ENCODE measurements at regions not wholly inside any gene's neighbourhood (a gene's known extent, or its start where the extent isn't known, plus 50 kb on each side); places are given as distances from the start of the nearest gene placed in this dataset.

DNA sequence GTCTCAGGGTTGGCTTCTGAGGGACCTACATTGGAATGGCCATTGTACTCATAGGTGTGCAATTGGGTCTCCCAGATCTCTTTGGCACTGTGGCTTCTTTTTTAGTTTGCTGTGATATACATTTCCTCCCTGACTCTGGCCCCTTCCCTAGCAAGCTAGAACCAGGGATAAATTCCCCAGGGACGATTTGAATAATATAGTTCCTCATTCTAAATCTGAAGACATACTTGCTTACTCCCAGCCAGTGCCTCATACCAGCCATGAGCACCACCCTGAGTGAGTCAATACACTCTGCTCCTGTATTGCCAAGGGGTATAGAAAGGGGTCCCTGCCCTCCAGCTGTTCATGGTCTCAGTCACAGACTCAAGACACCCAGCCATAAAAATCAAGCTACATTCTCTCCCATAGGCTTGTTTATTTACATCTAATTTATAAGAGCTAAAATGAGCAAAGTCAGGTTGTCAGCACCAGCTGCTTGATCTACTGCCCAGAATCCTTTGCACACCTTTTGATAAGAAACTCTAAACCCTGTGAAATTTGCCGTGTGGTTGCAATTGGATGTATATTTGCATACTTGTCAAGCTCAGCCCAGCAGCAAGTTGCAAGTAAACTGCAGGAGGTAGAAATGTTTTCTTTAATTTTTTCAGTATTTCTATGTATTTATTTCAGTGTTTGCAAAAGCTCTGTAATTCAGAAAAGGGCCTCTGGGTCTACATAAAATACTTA lies 219.9 kb upstream of the IRX1 start:
- TF ChIP-seq, protein P1, sequence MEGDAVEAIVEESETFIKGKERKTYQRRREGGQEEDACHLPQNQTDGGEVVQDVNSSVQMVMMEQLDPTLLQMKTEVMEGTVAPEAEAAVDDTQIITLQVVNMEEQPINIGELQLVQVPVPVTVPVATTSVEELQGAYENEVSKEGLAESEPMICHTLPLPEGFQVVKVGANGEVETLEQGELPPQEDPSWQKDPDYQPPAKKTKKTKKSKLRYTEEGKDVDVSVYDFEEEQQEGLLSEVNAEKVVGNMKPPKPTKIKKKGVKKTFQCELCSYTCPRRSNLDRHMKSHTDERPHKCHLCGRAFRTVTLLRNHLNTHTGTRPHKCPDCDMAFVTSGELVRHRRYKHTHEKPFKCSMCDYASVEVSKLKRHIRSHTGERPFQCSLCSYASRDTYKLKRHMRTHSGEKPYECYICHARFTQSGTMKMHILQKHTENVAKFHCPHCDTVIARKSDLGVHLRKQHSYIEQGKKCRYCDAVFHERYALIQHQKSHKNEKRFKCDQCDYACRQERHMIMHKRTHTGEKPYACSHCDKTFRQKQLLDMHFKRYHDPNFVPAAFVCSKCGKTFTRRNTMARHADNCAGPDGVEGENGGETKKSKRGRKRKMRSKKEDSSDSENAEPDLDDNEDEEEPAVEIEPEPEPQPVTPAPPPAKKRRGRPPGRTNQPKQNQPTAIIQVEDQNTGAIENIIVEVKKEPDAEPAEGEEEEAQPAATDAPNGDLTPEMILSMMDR (IDR thresholded peaks at IDR 0.05): no peak

DNA sequence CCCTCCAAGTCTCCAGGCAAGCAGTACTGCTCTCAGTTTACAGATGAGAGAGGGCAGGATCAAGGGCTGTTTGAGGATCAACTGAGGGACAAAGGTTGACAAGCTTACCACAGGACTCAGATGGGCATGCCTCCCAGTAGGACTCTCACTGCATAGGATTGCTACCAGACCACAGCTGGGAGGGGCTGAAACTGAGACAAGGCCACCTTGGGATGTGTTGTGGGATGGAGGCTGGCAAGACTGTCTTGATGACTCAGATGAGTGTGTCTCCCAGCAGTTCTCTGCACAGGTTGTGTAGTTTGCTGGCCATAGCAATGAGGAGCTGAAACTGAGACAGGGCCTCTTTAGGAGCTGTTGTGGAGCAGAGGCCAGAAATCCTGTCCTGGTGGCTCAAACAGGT lies 222.2 kb upstream of the IRX1 start:
- TF ChIP-seq, protein P1 (IDR thresholded peaks at IDR 0.05): no peak

DNA sequence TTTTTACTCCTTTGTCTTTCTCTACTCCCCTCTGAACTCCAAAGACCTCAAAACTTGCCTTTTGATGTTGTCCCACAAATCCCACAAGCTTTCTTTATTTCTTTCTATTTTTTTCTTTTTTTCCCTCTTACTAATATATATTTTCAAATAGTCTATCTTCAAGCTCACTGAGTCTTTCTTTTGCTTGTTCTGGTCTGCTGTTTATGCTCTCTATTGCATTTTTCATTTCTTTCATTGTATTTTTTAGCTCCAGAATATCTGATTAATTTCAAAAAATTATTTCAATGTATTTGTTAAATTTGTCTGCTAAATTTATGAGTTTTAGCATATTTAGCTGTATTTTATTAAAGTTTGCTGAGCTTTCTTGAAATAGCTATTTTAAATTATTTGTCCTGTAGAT lies 223.3 kb upstream of the IRX1 start:
- TF ChIP-seq, protein P1 (IDR thresholded peaks at IDR 0.05): no peak

DNA sequence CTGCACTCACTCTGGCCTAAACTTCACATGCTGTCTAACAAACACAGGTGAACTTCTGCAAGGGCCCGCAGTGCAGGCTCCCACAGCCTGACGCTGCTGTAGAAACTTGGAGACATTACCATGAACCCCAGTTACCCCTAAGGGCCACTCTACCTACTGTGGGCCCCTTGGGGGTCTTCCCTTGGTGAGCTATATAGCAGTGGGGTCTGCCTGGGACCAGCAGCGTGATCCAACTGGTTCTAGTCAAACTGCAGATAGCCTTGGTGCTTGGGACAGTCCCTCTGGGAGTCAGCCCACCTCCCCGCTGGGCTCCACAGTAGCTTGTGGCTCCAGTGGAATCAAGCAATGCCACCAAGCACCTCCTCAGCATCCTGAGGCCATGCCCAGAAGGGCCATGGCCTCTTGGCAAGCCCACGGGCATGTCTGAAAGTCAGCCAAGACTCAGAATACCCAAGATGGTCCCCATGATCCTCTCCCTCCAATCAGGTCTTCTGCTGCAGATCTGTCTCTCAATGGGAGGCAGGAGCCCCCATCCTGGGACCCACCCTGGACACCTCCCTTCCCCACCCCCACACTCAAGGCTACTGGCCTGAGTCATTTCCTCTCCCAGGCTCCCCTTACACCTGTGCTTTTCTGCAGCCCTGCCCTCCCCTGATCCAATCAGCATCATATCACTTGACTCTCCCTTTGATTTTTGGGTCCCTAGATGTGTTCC lies 230.0 kb upstream of the IRX1 start:
- TF ChIP-seq, protein P1 (IDR thresholded peaks at IDR 0.05): no peak

DNA sequence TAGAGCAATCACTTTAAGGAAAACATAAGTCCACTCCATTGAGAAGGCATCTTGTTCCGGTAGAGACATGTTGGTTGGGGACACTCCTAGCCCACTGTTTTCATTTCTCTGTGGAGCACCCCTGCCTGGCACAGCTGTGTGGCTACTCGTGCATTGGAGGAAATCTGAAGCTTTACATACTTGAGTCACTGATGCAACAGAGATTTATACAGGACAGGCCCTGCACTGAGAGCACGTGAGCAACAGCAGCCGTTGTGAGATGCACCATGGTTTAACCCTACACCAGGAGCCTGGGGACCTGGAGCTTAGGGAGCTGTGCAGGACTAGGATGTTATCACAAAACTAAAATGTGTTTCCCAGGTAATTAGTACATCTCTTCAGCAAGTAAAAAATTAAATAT lies 230.7 kb upstream of the IRX1 start:
- TF ChIP-seq, protein P1 (IDR thresholded peaks at IDR 0.05): no peak

DNA sequence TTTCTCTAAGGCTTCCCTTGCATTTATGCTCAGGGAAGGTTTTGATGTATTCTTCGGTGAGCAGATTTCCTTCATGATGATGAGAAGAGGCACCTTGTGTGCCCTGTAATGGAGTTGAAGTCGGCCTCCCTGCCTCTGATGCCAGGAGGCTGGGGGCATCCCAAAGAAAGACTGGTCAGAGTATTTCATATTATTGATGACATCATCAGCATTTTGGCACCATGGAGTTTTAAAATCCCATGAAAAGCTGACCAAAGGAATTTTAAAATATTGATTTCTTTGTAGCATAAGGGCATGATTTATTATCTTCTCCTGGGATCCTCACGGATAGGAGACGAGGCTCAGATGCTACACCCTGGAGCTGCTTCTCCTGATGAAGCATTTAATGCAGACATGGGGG lies 231.2 kb upstream of the IRX1 start:
- TF ChIP-seq, protein P1 (IDR thresholded peaks at IDR 0.05): no peak

DNA sequence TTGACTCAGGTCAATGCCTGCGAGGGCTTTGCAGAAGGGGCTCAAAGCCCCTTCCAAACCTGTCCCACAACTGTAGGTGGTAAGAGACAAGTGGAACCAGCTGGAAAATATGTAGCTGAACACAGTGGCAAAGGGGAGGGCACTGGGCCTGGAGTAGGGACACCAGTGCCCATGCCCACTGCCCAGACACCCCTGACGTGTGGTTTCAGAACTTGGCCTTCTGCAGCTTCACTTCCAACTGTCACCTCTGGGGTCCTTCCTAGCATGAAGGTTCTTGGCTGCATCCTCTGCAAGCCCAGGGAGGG lies 233.1 kb upstream of the IRX1 start:
- TF ChIP-seq, protein P1 (IDR thresholded peaks at IDR 0.05): no peak

All from LNCAP (cell line).